ENCODE measurements at regions not wholly inside any gene's neighbourhood (a gene's known extent, or its start where the extent isn't known, plus 50 kb on each side); places are given as distances from the start of the nearest gene placed in this dataset.

DNA sequence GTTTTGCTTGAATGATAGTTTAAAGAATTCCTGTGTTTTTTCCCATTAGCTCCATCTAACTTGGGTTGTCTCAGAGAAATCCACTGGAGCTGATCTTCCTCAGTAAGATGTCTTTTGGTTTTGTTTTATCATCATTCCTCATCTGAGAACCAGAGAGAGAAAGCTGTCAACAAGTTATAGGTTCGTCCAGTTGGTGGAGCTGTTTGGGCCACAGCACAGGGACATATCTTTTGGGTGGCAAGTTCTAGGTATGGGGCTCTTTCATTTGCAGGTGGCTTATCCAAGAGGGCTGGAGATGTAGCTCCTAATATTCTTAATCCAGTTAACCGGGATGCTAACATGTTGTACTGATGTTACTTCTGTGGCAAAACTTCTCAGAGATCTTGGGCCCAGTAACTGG lies 174.2 kb downstream of the KCNRG start:
- Histone ChIP-seq H2BK5ac (ENCODE audit: low read depth, low read length, poor library complexity, severe bottlenecking) (no peak overlapping the region), H3K27me3 (ENCODE audit: control insufficient read depth, insufficient read depth, low read length) (peaks cover 15% of the 10 kb centered on the region), H4K8ac (ENCODE audit: low read depth in 2 of 2, low read length in 2 of 2) (no peak overlapping the region), H3K14ac (replicated peaks; ENCODE audit: low read depth, low read length) (no peak overlapping the region), H2AFZ (replicated peaks; ENCODE audit: low read length, poor library complexity) (no peak overlapping the region), H3K4me2 (ENCODE audit: low read depth, low read length) (no peak overlapping the region), H3K9ac (ENCODE audit: low read depth, low read length) (no peak overlapping the region), H3K18ac (ENCODE audit: low read depth, low read length) (no peak overlapping the region), H2BK15ac (ENCODE audit: low read depth, low read length) (no peak overlapping the region), H3K9me1 (ENCODE audit: insufficient read depth, low read length) (no peaks in the 10 kb centered on the region), H3K9me3 (ENCODE audit: control insufficient read depth, insufficient read depth, low read length) (no peaks in the 10 kb centered on the region), H2BK20ac (ENCODE audit: low read depth, low read length) (no peak overlapping the region), H3K56ac (ENCODE audit: extremely low read depth, insufficient read depth, low read length) (no peak overlapping the region), H3K36me3 (ENCODE audit: control insufficient read depth, insufficient read depth, low read length) (no peaks in the 10 kb centered on the region), H4K91ac (ENCODE audit: insufficient read depth, low read depth, low read length) (no peak overlapping the region), H3K23ac (ENCODE audit: low read depth, low read length) (no peak overlapping the region), H2AK9ac (replicated peaks; ENCODE audit: low read depth, low read length, poor library complexity) (no peak overlapping the region), H3K4me1 (ENCODE audit: control insufficient read depth, insufficient read depth, low read length) (peaks cover 4% of the 10 kb centered on the region; the same call in 1 of the 2 replicates), H4K20me1 (ENCODE audit: insufficient read depth, low read length) (no peaks in the 10 kb centered on the region), H4K5ac (ENCODE audit: low read depth, low read length) (no peak overlapping the region), H3K4ac (ENCODE audit: low read depth, low read length) (no peak overlapping the region), H3K27ac (ENCODE audit: insufficient read depth, low read length) (no peak overlapping the region), H2AK5ac (ENCODE audit: low read depth, low read length) (no peak overlapping the region), H3K79me1 (ENCODE audit: low read depth in 1 of 2, low read length in 2 of 2) (no peaks in the 10 kb centered on the region), H2BK120ac (ENCODE audit: low read depth, low read length) (no peak overlapping the region), H3K4me3 (ENCODE audit: insufficient read depth, low read depth, low read length) (no peak overlapping the region)
- ATAC-seq (ENCODE audit: low read depth) (no peak), DNase-seq (no peak)
- in situ Hi-C loops (cut with MboI; ENCODE audit: low sequenced_read_pairs) = no loop called here
- no TSS peak for BruUV-seq (replicated peaks)
- TF ChIP-seq RFX5 (IDR thresholded peaks at IDR 0.05; ENCODE audit: low read depth, low read length) (no peak), MXI1 (IDR thresholded peaks at IDR 0.05; ENCODE audit: borderline replicate concordance, low read depth, low read length) (no peak), FOS (IDR thresholded peaks at IDR 0.05; ENCODE audit: low read depth, low read length) (no peak), MAFK (IDR thresholded peaks at IDR 0.05; ENCODE audit: low read depth, low read length) (no peak), POLR2A (IDR thresholded peaks at IDR 0.05; ENCODE audit: low read depth, low read length) (no peak), CHD1 (IDR thresholded peaks at IDR 0.05; ENCODE audit: low read depth, low read length) (no peak), RAD21 (IDR thresholded peaks at IDR 0.05; ENCODE audit: low read length) (no peak), SMC3 (IDR thresholded peaks at IDR 0.05; ENCODE audit: low read depth, low read length) (no peak), CEBPB (IDR thresholded peaks at IDR 0.05; ENCODE audit: low read depth, low read length) (no peak), MAZ (IDR thresholded peaks at IDR 0.05; ENCODE audit: borderline replicate concordance, low read depth, low read length) (no peak), NFE2L2 (IDR thresholded peaks at IDR 0.05; ENCODE audit: low read depth, low read length) (no peak)
- TF ChIP-seq, protein P1, sequence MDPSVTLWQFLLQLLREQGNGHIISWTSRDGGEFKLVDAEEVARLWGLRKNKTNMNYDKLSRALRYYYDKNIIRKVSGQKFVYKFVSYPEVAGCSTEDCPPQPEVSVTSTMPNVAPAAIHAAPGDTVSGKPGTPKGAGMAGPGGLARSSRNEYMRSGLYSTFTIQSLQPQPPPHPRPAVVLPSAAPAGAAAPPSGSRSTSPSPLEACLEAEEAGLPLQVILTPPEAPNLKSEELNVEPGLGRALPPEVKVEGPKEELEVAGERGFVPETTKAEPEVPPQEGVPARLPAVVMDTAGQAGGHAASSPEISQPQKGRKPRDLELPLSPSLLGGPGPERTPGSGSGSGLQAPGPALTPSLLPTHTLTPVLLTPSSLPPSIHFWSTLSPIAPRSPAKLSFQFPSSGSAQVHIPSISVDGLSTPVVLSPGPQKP (IDR thresholded peaks at IDR 0.05; ENCODE audit: borderline replicate concordance, low read depth, low read length) = no peak
- TF ChIP-seq, protein P2, sequence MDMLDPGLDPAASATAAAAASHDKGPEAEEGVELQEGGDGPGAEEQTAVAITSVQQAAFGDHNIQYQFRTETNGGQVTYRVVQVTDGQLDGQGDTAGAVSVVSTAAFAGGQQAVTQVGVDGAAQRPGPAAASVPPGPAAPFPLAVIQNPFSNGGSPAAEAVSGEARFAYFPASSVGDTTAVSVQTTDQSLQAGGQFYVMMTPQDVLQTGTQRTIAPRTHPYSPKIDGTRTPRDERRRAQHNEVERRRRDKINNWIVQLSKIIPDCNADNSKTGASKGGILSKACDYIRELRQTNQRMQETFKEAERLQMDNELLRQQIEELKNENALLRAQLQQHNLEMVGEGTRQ (IDR thresholded peaks at IDR 0.05; ENCODE audit: low read depth, low read length) = no peak
- no CpG with 5 or more reads among the region's 2 CpGs for WGBS, 2 experiments (ENCODE audit: extremely low coverage in 2 of 2, insufficient read length in 1 of 2)
- intact Hi-C loops (cut with micrococcal nuclease) = no loop called here
- dilution Hi-C loops (cut with HindIII; ENCODE audit: low sequenced_read_pairs, unreplicated experiment) = no loop called here
- CTCF ChIA-PET = no interaction called here
- POLR2A ChIA-PET (ENCODE audit: unreplicated experiment) = no interaction called here
